ENCODE measurements at regions not wholly inside any gene's neighbourhood (a gene's known extent, or its start where the extent isn't known, plus 50 kb on each side); places are given as distances from the start of the nearest gene placed in this dataset.

DNA sequence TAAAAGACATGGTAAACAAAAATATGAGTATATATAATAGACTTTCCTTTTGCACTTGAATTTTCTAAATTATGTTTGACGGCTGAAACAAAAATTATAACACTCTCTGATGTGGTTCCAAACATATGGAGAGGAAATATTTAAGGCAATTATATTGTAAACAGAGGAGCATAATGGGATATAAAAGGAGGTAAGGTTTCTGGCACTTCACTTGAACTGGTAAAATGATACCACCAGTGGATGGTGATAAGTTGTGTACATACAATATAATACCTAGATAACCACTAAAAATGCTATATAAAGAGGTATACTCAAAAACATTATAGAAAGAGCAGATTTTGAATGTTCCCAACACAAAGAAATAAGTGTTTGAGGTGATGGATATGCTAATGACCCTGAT lies 192.9 kb upstream of the RAD23B start:
- Histone ChIP-seq H3K9ac (no peak overlapping the region), H2AFZ (no peak overlapping the region), H3K79me2 (no peaks in the 10 kb centered on the region), H3K4me1 (no peaks in the 10 kb centered on the region), H3K27ac (no peak overlapping the region), H3K36me3 (ENCODE audit: control insufficient read depth, insufficient read depth, low read length) (no peaks in the 10 kb centered on the region), H3K4me2 (ENCODE audit: low read length) (no peak overlapping the region), H3K27me3 (ENCODE audit: control insufficient read depth, insufficient read depth, low read length) (no peaks in the 10 kb centered on the region), H3K9me3 (ENCODE audit: control insufficient read depth, low read length) (no peaks in the 10 kb centered on the region), H3K4me3 (ENCODE audit: low read depth, low read length) (no peak overlapping the region)
- TF ChIP-seq, protein P1, sequence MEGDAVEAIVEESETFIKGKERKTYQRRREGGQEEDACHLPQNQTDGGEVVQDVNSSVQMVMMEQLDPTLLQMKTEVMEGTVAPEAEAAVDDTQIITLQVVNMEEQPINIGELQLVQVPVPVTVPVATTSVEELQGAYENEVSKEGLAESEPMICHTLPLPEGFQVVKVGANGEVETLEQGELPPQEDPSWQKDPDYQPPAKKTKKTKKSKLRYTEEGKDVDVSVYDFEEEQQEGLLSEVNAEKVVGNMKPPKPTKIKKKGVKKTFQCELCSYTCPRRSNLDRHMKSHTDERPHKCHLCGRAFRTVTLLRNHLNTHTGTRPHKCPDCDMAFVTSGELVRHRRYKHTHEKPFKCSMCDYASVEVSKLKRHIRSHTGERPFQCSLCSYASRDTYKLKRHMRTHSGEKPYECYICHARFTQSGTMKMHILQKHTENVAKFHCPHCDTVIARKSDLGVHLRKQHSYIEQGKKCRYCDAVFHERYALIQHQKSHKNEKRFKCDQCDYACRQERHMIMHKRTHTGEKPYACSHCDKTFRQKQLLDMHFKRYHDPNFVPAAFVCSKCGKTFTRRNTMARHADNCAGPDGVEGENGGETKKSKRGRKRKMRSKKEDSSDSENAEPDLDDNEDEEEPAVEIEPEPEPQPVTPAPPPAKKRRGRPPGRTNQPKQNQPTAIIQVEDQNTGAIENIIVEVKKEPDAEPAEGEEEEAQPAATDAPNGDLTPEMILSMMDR (IDR thresholded peaks at IDR 0.05): no peak

DNA sequence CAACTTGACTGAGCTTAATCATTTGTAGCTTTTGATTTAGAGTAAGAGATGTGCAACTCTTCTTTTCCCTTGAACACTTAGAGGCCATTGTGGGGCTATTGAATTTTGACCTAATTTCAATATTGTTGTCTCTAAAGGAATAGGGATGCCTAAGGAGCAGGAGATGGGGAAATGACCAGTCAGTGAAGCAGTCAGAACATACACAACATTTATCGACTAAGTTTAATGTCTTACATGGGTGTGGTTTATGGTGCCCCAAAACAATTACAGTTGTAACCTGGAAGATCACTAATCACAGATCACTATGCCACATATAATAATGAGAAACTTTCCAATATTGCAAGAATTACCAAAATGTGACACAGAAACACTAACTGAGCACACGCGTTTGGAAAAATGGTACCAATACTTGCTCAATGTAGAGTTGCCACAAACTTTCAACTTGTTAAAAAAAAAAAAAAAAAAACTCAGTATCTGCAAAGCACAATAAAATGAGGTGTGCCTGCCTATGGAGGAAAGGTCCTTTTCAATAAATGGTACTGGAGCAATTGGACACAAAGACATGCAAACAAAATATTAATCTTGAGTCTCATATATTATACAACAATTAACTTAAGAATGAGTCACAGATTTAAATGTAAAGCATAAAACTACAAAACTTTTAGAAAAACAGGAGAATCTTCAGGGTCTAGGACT lies 189.6 kb upstream of the RAD23B start:
- Histone ChIP-seq H3K4me2 (ENCODE audit: low read length) (no peak overlapping the region), H3K4me3 (ENCODE audit: low read depth, low read length) (no peak overlapping the region), H3K79me2 (no peaks in the 10 kb centered on the region), H3K4me1 (no peaks in the 10 kb centered on the region), H2AFZ (no peak overlapping the region), H3K9me3 (ENCODE audit: control insufficient read depth, low read length) (no peaks in the 10 kb centered on the region), H3K27me3 (ENCODE audit: control insufficient read depth, insufficient read depth, low read length) (no peaks in the 10 kb centered on the region), H3K9ac (no peak overlapping the region), H3K27ac (no peak overlapping the region), H3K36me3 (ENCODE audit: control insufficient read depth, insufficient read depth, low read length) (no peaks in the 10 kb centered on the region)
- TF ChIP-seq, protein P1 (IDR thresholded peaks at IDR 0.05): no peak

DNA sequence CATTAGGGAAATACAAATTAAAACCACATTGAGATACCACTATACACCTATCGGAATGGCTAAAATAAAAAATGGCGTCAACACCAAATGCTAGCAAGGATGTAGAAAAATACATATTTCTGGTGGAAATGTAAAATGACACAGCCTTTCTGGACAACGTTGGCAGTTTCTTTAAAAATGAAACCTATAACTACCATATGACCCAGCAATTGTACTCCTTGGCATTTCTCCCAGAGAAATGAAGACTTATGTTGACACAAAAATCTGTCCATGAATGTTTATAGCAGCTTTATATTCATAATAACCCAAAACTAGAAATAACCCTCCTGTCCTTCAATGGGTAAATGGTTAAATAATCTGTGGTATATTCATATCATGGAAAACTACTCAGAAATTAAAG lies 188.7 kb upstream of the RAD23B start:
- H3K27me3 ChIP-seq (ENCODE audit: control insufficient read depth, insufficient read depth, low read length): no peaks in the 10 kb centered on the region
- H3K79me2 ChIP-seq: no peaks in the 10 kb centered on the region
- H3K36me3 ChIP-seq (ENCODE audit: control insufficient read depth, insufficient read depth, low read length): no peaks in the 10 kb centered on the region
- H3K4me3 ChIP-seq (ENCODE audit: low read depth, low read length): no peak overlapping the region
- no peaks in the 10 kb centered on the region for H3K9me3 ChIP-seq (ENCODE audit: control insufficient read depth, low read length)
- no peak overlapping the region for H3K9ac ChIP-seq
- H3K4me2 ChIP-seq (ENCODE audit: low read length): no peak overlapping the region
- H3K27ac ChIP-seq: no peak overlapping the region
- H3K4me1 ChIP-seq: no peaks in the 10 kb centered on the region
- TF ChIP-seq, protein P1 (IDR thresholded peaks at IDR 0.05): no peak
- no peak overlapping the region for H2AFZ ChIP-seq

DNA sequence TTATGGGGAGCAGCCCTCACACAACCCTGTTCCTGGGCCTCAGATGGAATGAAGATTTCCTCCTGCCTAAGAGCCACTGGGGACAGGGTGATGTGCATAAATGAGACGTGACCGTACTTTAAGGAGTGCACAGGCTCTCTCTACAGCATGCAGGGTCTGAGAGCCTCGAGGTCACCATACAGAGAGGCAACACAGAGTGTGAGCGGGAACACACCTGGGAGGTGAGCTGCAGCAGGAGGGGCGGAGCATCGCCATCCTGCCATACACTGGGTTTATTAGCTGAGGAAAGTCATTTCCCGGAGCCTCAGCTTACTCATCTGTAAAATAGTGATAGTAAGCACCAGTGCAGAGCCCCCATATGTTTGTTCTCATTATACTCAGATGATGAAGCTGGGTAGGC lies 182.5 kb upstream of the RAD23B start:
- no peak overlapping the region for H3K4me2 ChIP-seq (ENCODE audit: low read length)
- H3K4me1 ChIP-seq: no peaks in the 10 kb centered on the region
- no peak overlapping the region for H3K9ac ChIP-seq
- H3K27me3 ChIP-seq (ENCODE audit: control insufficient read depth, insufficient read depth, low read length): no peaks in the 10 kb centered on the region
- TF ChIP-seq, protein P1 (IDR thresholded peaks at IDR 0.05): no peak
- H3K36me3 ChIP-seq (ENCODE audit: control insufficient read depth, insufficient read depth, low read length): no peaks in the 10 kb centered on the region
- H2AFZ ChIP-seq: no peak overlapping the region
- H3K79me2 ChIP-seq: no peaks in the 10 kb centered on the region
- H3K27ac ChIP-seq: no peak overlapping the region
- H3K4me3 ChIP-seq (ENCODE audit: low read depth, low read length): no peak overlapping the region
- no peaks in the 10 kb centered on the region for H3K9me3 ChIP-seq (ENCODE audit: control insufficient read depth, low read length)

DNA sequence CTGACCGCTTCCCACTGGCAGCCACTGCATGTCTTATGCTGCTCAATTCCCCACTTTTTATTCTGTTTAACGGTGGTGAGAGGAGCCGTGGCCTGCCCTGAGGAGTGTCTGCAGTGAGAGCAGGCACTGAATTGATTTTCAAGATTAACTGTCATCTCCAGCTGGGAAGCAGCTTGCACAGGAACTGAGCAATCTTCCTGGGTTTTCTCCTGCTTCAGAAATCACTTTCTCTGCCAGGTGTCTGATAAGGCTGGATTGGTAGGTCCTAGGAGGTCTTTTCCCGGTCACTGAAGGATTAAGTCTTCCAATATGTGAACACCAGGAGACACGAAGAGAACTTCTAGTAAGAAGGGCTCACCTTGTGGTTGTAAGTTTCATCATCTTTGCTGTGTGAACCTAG lies 181.1 kb upstream of the RAD23B start:
- Histone ChIP-seq H3K4me2 (ENCODE audit: low read length) (no peak overlapping the region), H3K4me3 (ENCODE audit: low read depth, low read length) (no peak overlapping the region), H3K36me3 (ENCODE audit: control insufficient read depth, insufficient read depth, low read length) (no peaks in the 10 kb centered on the region), H3K9ac (no peak overlapping the region), H2AFZ (no peak overlapping the region), H3K27ac (no peak overlapping the region), H3K27me3 (ENCODE audit: control insufficient read depth, insufficient read depth, low read length) (no peaks in the 10 kb centered on the region), H3K79me2 (no peaks in the 10 kb centered on the region), H3K9me3 (ENCODE audit: control insufficient read depth, low read length) (no peaks in the 10 kb centered on the region), H3K4me1 (no peaks in the 10 kb centered on the region)
- TF ChIP-seq, protein P1 (IDR thresholded peaks at IDR 0.05): no peak

Data from parathyroid adenoma (tissue), 2 donors.